ENCODE measurements at regions not wholly inside any gene's neighbourhood (a gene's known extent, or its start where the extent isn't known, plus 50 kb on each side); places are given as distances from the start of the nearest gene placed in this dataset.

- H4K20me1 ChIP-seq (ENCODE audit: insufficient read depth, low read length): no peaks in the 10 kb centered on the region
- H3K9ac ChIP-seq (ENCODE audit: low read length): no peak overlapping the region
- H3K79me2 ChIP-seq (ENCODE audit: low read length): no peaks in the 10 kb centered on the region
- H3K27ac ChIP-seq (ENCODE audit: low read length): no peak overlapping the region
- H3K36me3 ChIP-seq (replicated peaks; ENCODE audit: low read depth, low read length): no peaks in the 10 kb centered on the region
- no peaks in the 10 kb centered on the region for H3K27me3 ChIP-seq (ENCODE audit: low read depth, low read length)
- no peak overlapping the region for H3K4me2 ChIP-seq (ENCODE audit: low read length)
- 0 out of 2 replicates have a peak, but pooled peaks cover 3% of the 10 kb centered on the region for H3K4me1 ChIP-seq (ENCODE audit: low read length)
- no peak overlapping the region for H2AFZ ChIP-seq (ENCODE audit: low read depth, low read length)
- peaks cover 6% of the 10 kb centered on the region; the same call in 1 of the 2 replicates for H3K9me3 ChIP-seq (ENCODE audit: insufficient read depth, low read length)
- H3K4me3 ChIP-seq (ENCODE audit: low read length): no peak overlapping the region
- TF ChIP-seq CTCF (IDR thresholded peaks at IDR 0.05; ENCODE audit: low read depth, low read length): no peak
- no peak for TF ChIP-seq EZH2phosphoT487 (IDR thresholded peaks at IDR 0.05; ENCODE audit: low read depth)
Measured at GRCh38 chr6:68043122-68043398, 592.0 kb upstream of the ADGRB3 start.

GRCh38 chr6:68042339-68043121 lies 592.6 kb upstream of the ADGRB3 start:
- no peak overlapping the region for H3K27ac ChIP-seq (ENCODE audit: low read length)
- TF ChIP-seq EZH2phosphoT487 (IDR thresholded peaks at IDR 0.05; ENCODE audit: low read depth) (no peak), CTCF (IDR thresholded peaks at IDR 0.05; ENCODE audit: low read depth, low read length) (no peak)
- H2AFZ ChIP-seq (ENCODE audit: low read depth, low read length): no peak overlapping the region
- 0 out of 2 replicates have a peak, but pooled peaks cover 3% of the 10 kb centered on the region for H3K4me1 ChIP-seq (ENCODE audit: low read length)
- H3K79me2 ChIP-seq (ENCODE audit: low read length): no peaks in the 10 kb centered on the region
- peaks cover 6% of the 10 kb centered on the region; the same call in 1 of the 2 replicates for H3K9me3 ChIP-seq (ENCODE audit: insufficient read depth, low read length)
- no peaks in the 10 kb centered on the region for H4K20me1 ChIP-seq (ENCODE audit: insufficient read depth, low read length)
- H3K4me2 ChIP-seq (ENCODE audit: low read length): no peak overlapping the region
- H3K9ac ChIP-seq (ENCODE audit: low read length): no peak overlapping the region
- H3K27me3 ChIP-seq (ENCODE audit: low read depth, low read length): no peaks in the 10 kb centered on the region
- no peaks in the 10 kb centered on the region for H3K36me3 ChIP-seq (replicated peaks; ENCODE audit: low read depth, low read length)
- H3K4me3 ChIP-seq (ENCODE audit: low read length): no peak overlapping the region

GRCh38 chr6:68040780-68041179 lies 594.3 kb upstream of the ADGRB3 start:
- no peaks in the 10 kb centered on the region for H3K36me3 ChIP-seq (replicated peaks; ENCODE audit: low read depth, low read length)
- no peaks in the 10 kb centered on the region for H3K79me2 ChIP-seq (ENCODE audit: low read length)
- H3K4me3 ChIP-seq (ENCODE audit: low read length): peak overlapping the region; percentile 7
- H3K27me3 ChIP-seq (ENCODE audit: low read depth, low read length): no peaks in the 10 kb centered on the region
- H3K4me2 ChIP-seq (ENCODE audit: low read length): peak overlapping the region; percentile 21; the same call in 1 of the 2 replicates
- H3K9ac ChIP-seq (ENCODE audit: low read length): no peak overlapping the region
- H2AFZ ChIP-seq (ENCODE audit: low read depth, low read length): peak overlapping the region; percentile 27
- H4K20me1 ChIP-seq (ENCODE audit: insufficient read depth, low read length): no peaks in the 10 kb centered on the region
- no peaks in the 10 kb centered on the region for H3K9me3 ChIP-seq (ENCODE audit: insufficient read depth, low read length)
- no peaks in the 10 kb centered on the region for H3K4me1 ChIP-seq (ENCODE audit: low read length)
- TF ChIP-seq EZH2phosphoT487 (IDR thresholded peaks at IDR 0.05; ENCODE audit: low read depth) (no peak), CTCF (IDR thresholded peaks at IDR 0.05; ENCODE audit: low read depth, low read length) (no peak)
- no peak overlapping the region for H3K27ac ChIP-seq (ENCODE audit: low read length)

GRCh38 chr6:68040312-68040778 lies 594.7 kb upstream of the ADGRB3 start:
- Histone ChIP-seq H3K4me2 (ENCODE audit: low read length) (peak overlapping the region; percentile 21), H3K79me2 (ENCODE audit: low read length) (no peaks in the 10 kb centered on the region), H3K4me1 (ENCODE audit: low read length) (no peaks in the 10 kb centered on the region), H3K4me3 (ENCODE audit: low read length) (peak overlapping the region; percentile 7), H3K9ac (ENCODE audit: low read length) (no peak overlapping the region), H3K36me3 (replicated peaks; ENCODE audit: low read depth, low read length) (no peaks in the 10 kb centered on the region), H2AFZ (ENCODE audit: low read depth, low read length) (peak overlapping the region; percentile 27), H3K27ac (ENCODE audit: low read length) (no peak overlapping the region), H4K20me1 (ENCODE audit: insufficient read depth, low read length) (no peaks in the 10 kb centered on the region), H3K9me3 (ENCODE audit: insufficient read depth, low read length) (no peaks in the 10 kb centered on the region), H3K27me3 (ENCODE audit: low read depth, low read length) (no peaks in the 10 kb centered on the region)
- no peak for TF ChIP-seq CTCF (IDR thresholded peaks at IDR 0.05; ENCODE audit: low read depth, low read length)
- TF ChIP-seq EZH2phosphoT487 (IDR thresholded peaks at IDR 0.05; ENCODE audit: low read depth): no peak
